Smooth muscle cell (in vitro differentiated cells): ENCODE measurements at regions not wholly inside any gene's neighbourhood (a gene's known extent, or its start where the extent isn't known, plus 50 kb on each side); places are given as distances from the start of the nearest gene placed in this dataset.
A peak's percentile ranks its signal among the peaks of the same experiment; 100 is the strongest.
"Not testable (repeated sequence)": the region's sequence is repeated elsewhere in the genome, so short reads cannot be mapped to it uniquely, and the experiment has no call there.

Experiments used
- DNase-seq: peaks from one replicate; lab custom pipeline; 2025; ENCODE audit not compliant: unreplicated experiment; lab: John Stamatoyannopoulos, UW
- H2AFZ ChIP-seq: fragments of 200-600 bp; sonication (generic); 2 replicates; pipeline ENCODE4 v1.6.0; 2016; ENCODE audit warnings: antibody characterized with exemption, low read depth, mild to moderate bottlenecking
- H3F3A ChIP-seq: fragments of 200-600 bp; sonication (generic); 2 replicates; pipeline ENCODE4 v1.6.0; 2017; ENCODE audit warnings: antibody characterized with exemption, low read depth
- H3K27ac ChIP-seq: fragments of 200-600 bp; sonication (generic); 2 replicates; pipeline ENCODE4 v1.5.1; 2016; ENCODE audit warnings: low read depth, mild to moderate bottlenecking
- H3K27me3 ChIP-seq: fragments of 200-600 bp; sonication (generic); 2 replicates; pipeline ENCODE4 v1.6.1; 2016; ENCODE audit warnings: low read depth, mild to moderate bottlenecking
- H3K36me3 ChIP-seq: fragments of 200-600 bp; sonication (generic); 2 replicates; pipeline ENCODE4 v1.5.1; 2016; ENCODE audit warnings: low read depth
- H3K4me1 ChIP-seq: fragments of 200-600 bp; sonication (generic); 2 replicates; pipeline ENCODE4 v1.5.1; 2016; ENCODE audit warnings: low read depth
- H3K4me2 ChIP-seq: fragments of 200-600 bp; sonication (generic); 2 replicates; pipeline ENCODE4 v1.6.0; 2016; ENCODE audit warnings: mild to moderate bottlenecking
- H3K4me3 ChIP-seq: fragments of 200-600 bp; sonication (generic); 2 replicates; pipeline ENCODE4 v1.5.1; 2016; ENCODE audit warnings: mild to moderate bottlenecking
- H3K79me2 ChIP-seq: fragments of 200-600 bp; sonication (generic); 2 replicates; pipeline ENCODE4 v1.6.0; 2016; ENCODE audit warnings: low read depth, mild to moderate bottlenecking
- H3K9ac ChIP-seq: fragments of 200-600 bp; sonication (generic); 2 replicates; pipeline ENCODE4 v1.6.0; 2016; ENCODE audit warnings: low read depth
- H3K9me3 ChIP-seq: fragments of 200-600 bp; sonication (generic); replicated peaks from 2 replicates; pipeline ENCODE4 v1.5.1; 2016; ENCODE audit warnings: low read depth
- H4K20me1 ChIP-seq: fragments of 200-600 bp; sonication (generic); 2 replicates; pipeline ENCODE4 v1.6.0; 2016; ENCODE audit warnings: low read depth
- WGBS: methylation state at CpG from one replicate; pipeline ENCODE4 v1.1.7; 2016; ENCODE audit warnings: low lambda C conversion rate; 5-methylcytosine and 5-hydroxymethylcytosine counted together
- TF ChIP-seq, protein P1 (sequence below): fragments of 200-600 bp; sonication (generic); IDR thresholded peaks from 2 replicates; pipeline ENCODE4 v1.5.1; 2017; ENCODE audit warnings: borderline replicate concordance, mild to moderate bottlenecking, antibody characterized with exemption; ENCODE audit not compliant: insufficient read depth, poor library complexity, severe bottlenecking

DNA sequence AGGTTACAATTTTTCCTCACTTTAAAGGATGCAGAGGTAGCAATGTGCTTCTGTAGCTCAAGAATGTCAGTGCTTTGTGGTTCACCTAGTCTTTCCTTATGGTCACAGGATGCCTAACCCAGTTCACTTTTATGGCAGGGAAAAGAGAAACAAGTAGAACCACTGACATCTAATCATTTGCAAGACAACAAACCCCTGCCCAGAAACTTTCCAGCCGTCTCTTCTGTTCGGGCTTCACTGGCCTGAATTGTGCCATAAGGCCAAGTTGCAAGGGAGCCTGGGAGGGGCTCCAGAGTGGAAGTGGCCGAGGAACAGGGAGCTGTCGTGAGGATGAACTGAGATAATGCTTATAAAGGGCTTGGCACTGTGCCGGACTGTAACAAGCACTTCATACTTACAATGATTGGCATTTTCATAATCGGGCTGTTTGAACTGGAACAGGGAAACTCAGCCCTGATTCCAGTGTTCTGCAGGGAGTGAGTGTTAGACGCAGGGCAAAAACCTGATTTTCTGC is 212.6 kb downstream of the BCAS1 start:
- H3K9me3 ChIP-seq: no peaks in the 10 kb centered on the region
- no peak overlapping the region for H3K4me2 ChIP-seq
- no peaks in the 10 kb centered on the region for H4K20me1 ChIP-seq
- H3K9ac ChIP-seq: no peak overlapping the region
- H3K79me2 ChIP-seq: no peaks in the 10 kb centered on the region
- peaks cover 5% of the 10 kb centered on the region for H3K4me1 ChIP-seq
- no peak overlapping the region for H3K4me3 ChIP-seq
- 56% methylated on average over 7 of the region's 7 CpGs for WGBS
- H3K27me3 ChIP-seq: no peaks in the 10 kb centered on the region
- TF ChIP-seq, protein P1, sequence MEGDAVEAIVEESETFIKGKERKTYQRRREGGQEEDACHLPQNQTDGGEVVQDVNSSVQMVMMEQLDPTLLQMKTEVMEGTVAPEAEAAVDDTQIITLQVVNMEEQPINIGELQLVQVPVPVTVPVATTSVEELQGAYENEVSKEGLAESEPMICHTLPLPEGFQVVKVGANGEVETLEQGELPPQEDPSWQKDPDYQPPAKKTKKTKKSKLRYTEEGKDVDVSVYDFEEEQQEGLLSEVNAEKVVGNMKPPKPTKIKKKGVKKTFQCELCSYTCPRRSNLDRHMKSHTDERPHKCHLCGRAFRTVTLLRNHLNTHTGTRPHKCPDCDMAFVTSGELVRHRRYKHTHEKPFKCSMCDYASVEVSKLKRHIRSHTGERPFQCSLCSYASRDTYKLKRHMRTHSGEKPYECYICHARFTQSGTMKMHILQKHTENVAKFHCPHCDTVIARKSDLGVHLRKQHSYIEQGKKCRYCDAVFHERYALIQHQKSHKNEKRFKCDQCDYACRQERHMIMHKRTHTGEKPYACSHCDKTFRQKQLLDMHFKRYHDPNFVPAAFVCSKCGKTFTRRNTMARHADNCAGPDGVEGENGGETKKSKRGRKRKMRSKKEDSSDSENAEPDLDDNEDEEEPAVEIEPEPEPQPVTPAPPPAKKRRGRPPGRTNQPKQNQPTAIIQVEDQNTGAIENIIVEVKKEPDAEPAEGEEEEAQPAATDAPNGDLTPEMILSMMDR: no peak
- no peaks in the 10 kb centered on the region for H3K36me3 ChIP-seq
- no peak overlapping the region for H3K27ac ChIP-seq
- H3F3A ChIP-seq: no peaks in the 10 kb centered on the region
- peak overlapping the region; percentile 24 for H2AFZ ChIP-seq
- DNase-seq: no peak

GRCh38 chr20:53856300-53857295 is 213.8 kb downstream of the BCAS1 start:
- no peak overlapping the region for H3K4me2 ChIP-seq
- H3K4me1 ChIP-seq: peaks cover 5% of the 10 kb centered on the region
- no peaks in the 10 kb centered on the region for H3F3A ChIP-seq
- H3K4me3 ChIP-seq: no peak overlapping the region
- TF ChIP-seq, protein P1: no peak
- H3K36me3 ChIP-seq: no peaks in the 10 kb centered on the region
- WGBS: 96% methylated on average over 5 of the region's 5 CpGs
- DNase-seq: no peak
- H2AFZ ChIP-seq: peak overlapping the region; percentile 18
- no peak overlapping the region for H3K9ac ChIP-seq
- H3K79me2 ChIP-seq: no peaks in the 10 kb centered on the region
- no peaks in the 10 kb centered on the region for H3K9me3 ChIP-seq
- no peak overlapping the region for H3K27ac ChIP-seq
- no peaks in the 10 kb centered on the region for H4K20me1 ChIP-seq
- no peaks in the 10 kb centered on the region for H3K27me3 ChIP-seq

DNA sequence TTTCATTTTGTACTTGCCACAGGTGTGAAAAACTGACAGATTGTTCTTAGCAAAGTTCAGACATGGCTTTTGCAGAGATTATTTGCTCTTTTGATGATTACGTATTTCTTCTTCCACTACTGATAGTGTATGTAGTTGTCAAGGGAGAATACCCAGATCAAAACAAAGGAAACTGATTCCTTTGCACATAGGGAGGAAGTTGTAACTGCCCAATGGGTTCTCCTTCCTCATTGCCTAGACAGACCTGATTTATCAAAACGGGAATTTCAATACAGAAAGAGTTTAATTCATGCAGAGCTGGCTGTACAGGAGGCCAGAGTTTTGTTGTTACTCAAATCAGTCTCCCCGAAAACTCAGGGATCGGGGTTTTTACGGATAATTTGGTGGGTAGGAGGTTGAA is 214.7 kb downstream of the BCAS1 start:
- 93% methylated on average over 5 of the region's 5 CpGs for WGBS
- H3K36me3 ChIP-seq: no peaks in the 10 kb centered on the region
- no peak overlapping the region for H2AFZ ChIP-seq
- H3K27ac ChIP-seq: no peak overlapping the region
- no peaks in the 10 kb centered on the region for H3K9me3 ChIP-seq
- DNase-seq: no peak
- H3F3A ChIP-seq: no peaks in the 10 kb centered on the region
- H3K9ac ChIP-seq: no peak overlapping the region
- no peak overlapping the region for H3K4me3 ChIP-seq
- TF ChIP-seq, protein P1: no peak
- no peak overlapping the region for H3K4me2 ChIP-seq
- no peaks in the 10 kb centered on the region for H3K27me3 ChIP-seq
- H4K20me1 ChIP-seq: no peaks in the 10 kb centered on the region
- no peaks in the 10 kb centered on the region for H3K79me2 ChIP-seq
- peaks cover 5% of the 10 kb centered on the region for H3K4me1 ChIP-seq

- not testable (repeated sequence) for H3K9me3 ChIP-seq, H2AFZ ChIP-seq, H3K4me2 ChIP-seq, H3K4me3 ChIP-seq, H3K9ac ChIP-seq, H3K27me3 ChIP-seq, H3K27ac ChIP-seq, H3K79me2 ChIP-seq, H3K4me1 ChIP-seq, H3F3A ChIP-seq, H3K36me3 ChIP-seq, H4K20me1 ChIP-seq, DNase-seq
- no CpG with 5 or more reads among the region's 10 CpGs for WGBS
These were observed 215.8 kb downstream of the BCAS1 start for GRCh38 chr20:53854609-53854926.
